Panc1 (cell line): ENCODE measurements at regions not wholly inside any gene's neighbourhood (a gene's known extent, or its start where the extent isn't known, plus 50 kb on each side); places are given as distances from the start of the nearest gene placed in this dataset.

Source experiments
- ATAC-seq: fragments of 200-7000 bp; cut with Tn5 transposase; 2 replicates; pipeline ENCODE4 v1.9.1; 2020; ENCODE audit warnings: mild to moderate bottlenecking, moderate library complexity
- BruUV-seq: library from RNA; stranded (reverse); fragments of 400-500 nt; replicated peaks from 2 replicates; lab custom pipeline; 2021; lab: Mats Ljungman, UMichigan
- CTCF ChIA-PET: fragments of 300-600 bp; sonication (Branson Sonifier 250); formaldehyde crosslinking; loops from one replicate; lab custom pipeline; 2022; ENCODE audit warnings: antibody characterized with exemption; lab: Charles Lee
- POLR2A ChIA-PET: fragments of 300-600 bp; sonication (Branson Sonifier 250); formaldehyde crosslinking; loops from one replicate; lab custom pipeline; 2022; ENCODE audit warnings: antibody characterized with exemption; lab: Charles Lee
- DNase-seq: peaks from one replicate; pipeline ENCODE4 v3.0.0-alpha.2; 2010; ENCODE audit warnings: low read depth, low spot score
- H3K27ac ChIP-seq: 2 replicates; pipeline ENCODE4 v1.5.1; 2011; ENCODE audit warnings: mild to moderate bottlenecking, low read length, inconsistent platforms
- H3K27me3 ChIP-seq: fragments of 200-500 bp; sonication (Bioruptor generic); 2 replicates; pipeline ENCODE4 v1.6.0; 2014; ENCODE audit warnings: low read length, inconsistent platforms; ENCODE audit not compliant: control insufficient read depth, insufficient read depth
- H3K36me3 ChIP-seq: fragments of 200-500 bp; sonication (Bioruptor generic); 2 replicates; pipeline ENCODE4 v1.5.1; 2014; ENCODE audit warnings: inconsistent platforms, mild to moderate bottlenecking, low read length, moderate library complexity; ENCODE audit not compliant: control insufficient read depth, insufficient read depth
- H3K4me1 ChIP-seq: 2 replicates; pipeline ENCODE4 v1.5.1; 2011; ENCODE audit warnings: inconsistent platforms, mild to moderate bottlenecking, low read length, moderate library complexity; ENCODE audit not compliant: control insufficient read depth, insufficient read depth
- H3K4me3 ChIP-seq, 2 experiments: 2 replicates each; pipeline ENCODE4 v1.5.1; 2011 to 2012; ENCODE audit warnings: low read depth in 2 of 2, low read length in 2 of 2, mild to moderate bottlenecking in 2 of 2, inconsistent platforms in 1 of 2, moderate library complexity in 1 of 2
- H3K9me3 ChIP-seq: fragments of 200-500 bp; sonication (Bioruptor generic); 2 replicates; pipeline ENCODE4 v1.5.1; 2014; ENCODE audit warnings: low read depth, mild to moderate bottlenecking, inconsistent platforms, low read length, moderate library complexity; ENCODE audit not compliant: control insufficient read depth, insufficient read depth
- POLR2AphosphoS5 ChIP-seq: IDR thresholded peaks from 2 replicates; pipeline ENCODE4 v1.6.1; 2012; ENCODE audit warnings: mild to moderate bottlenecking, low read depth, low read length, moderate library complexity
- SIN3A ChIP-seq: IDR thresholded peaks from 2 replicates; pipeline ENCODE4 v1.6.1; 2012; ENCODE audit warnings: low read depth, mild to moderate bottlenecking, low read length, moderate library complexity, borderline replicate concordance; ENCODE audit not compliant: insufficient read depth
- TCF7L2 ChIP-seq: IDR thresholded peaks from 2 replicates; pipeline ENCODE4 v1.6.1; 2011; ENCODE audit warnings: mild to moderate bottlenecking, low read depth, low read length, inconsistent platforms
- in situ Hi-C: cut with HindIII; loops from 2 replicates; pipeline ENCODE4 v1.10.0; 2016; ENCODE audit warnings: low sequenced_read_pairs, low pct_unique_long_range_greater_than_20kb
- intact Hi-C: fragments of 100-400 bp; cut with micrococcal nuclease; formaldehyde crosslinking; loops from one replicate; pipeline ENCODE4 v1.10.0; 2022; ENCODE audit not compliant: unreplicated experiment
- TF ChIP-seq, protein P1 (sequence below), 2 experiments: IDR thresholded peaks; 2 replicates each; pipeline ENCODE4 v1.6.1; 2011 to 2012; ENCODE audit warnings: low read depth in 2 of 2, control low read depth in 1 of 2, low read length in 1 of 2, mild to moderate bottlenecking in 1 of 2, moderate library complexity in 1 of 2; ENCODE audit not compliant: insufficient read depth in 1 of 2
- TF ChIP-seq, protein P2 (sequence below): fragments of 450-650 bp; IDR thresholded peaks from 2 replicates; pipeline ENCODE4 v1.5.1; 2017; ENCODE audit warnings: mild to moderate bottlenecking

DNA sequence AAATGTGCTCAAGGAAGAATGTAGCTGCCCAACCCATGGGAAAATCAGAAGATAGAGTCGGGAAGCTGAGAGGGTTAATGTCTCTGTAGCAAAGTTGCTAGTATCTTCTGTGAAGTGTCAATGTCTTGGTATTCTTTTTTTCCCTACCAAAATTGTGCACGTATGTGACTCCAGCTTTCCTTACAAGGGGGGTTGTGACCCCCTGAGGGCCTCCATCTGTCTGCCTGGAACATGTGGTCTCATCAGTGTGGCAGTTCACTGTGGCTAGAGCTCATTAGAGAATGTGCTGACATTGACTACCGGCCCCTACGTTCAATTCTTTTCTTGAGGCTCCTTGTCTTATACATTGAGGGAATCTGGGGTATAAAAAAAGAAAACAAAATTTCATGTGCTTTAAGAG lies 725.2 kb upstream of the CELF2 start:
- Histone ChIP-seq H3K4me1 (no peaks in the 10 kb centered on the region), H3K27me3 (no peaks in the 10 kb centered on the region), H3K9me3 (no peaks in the 10 kb centered on the region), H3K27ac (no peak overlapping the region), H3K36me3 (no peaks in the 10 kb centered on the region), H3K4me3 (no peak overlapping the region)
- TF ChIP-seq SIN3A (no peak), TCF7L2 (no peak), POLR2AphosphoS5 (no peak)
- TF ChIP-seq, protein P1, sequence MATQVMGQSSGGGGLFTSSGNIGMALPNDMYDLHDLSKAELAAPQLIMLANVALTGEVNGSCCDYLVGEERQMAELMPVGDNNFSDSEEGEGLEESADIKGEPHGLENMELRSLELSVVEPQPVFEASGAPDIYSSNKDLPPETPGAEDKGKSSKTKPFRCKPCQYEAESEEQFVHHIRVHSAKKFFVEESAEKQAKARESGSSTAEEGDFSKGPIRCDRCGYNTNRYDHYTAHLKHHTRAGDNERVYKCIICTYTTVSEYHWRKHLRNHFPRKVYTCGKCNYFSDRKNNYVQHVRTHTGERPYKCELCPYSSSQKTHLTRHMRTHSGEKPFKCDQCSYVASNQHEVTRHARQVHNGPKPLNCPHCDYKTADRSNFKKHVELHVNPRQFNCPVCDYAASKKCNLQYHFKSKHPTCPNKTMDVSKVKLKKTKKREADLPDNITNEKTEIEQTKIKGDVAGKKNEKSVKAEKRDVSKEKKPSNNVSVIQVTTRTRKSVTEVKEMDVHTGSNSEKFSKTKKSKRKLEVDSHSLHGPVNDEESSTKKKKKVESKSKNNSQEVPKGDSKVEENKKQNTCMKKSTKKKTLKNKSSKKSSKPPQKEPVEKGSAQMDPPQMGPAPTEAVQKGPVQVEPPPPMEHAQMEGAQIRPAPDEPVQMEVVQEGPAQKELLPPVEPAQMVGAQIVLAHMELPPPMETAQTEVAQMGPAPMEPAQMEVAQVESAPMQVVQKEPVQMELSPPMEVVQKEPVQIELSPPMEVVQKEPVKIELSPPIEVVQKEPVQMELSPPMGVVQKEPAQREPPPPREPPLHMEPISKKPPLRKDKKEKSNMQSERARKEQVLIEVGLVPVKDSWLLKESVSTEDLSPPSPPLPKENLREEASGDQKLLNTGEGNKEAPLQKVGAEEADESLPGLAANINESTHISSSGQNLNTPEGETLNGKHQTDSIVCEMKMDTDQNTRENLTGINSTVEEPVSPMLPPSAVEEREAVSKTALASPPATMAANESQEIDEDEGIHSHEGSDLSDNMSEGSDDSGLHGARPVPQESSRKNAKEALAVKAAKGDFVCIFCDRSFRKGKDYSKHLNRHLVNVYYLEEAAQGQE (IDR thresholded peaks at IDR 0.05; ENCODE audit: insufficient read depth in 1 of 2, low read depth in 2 of 2, low read length in 1 of 2) = no peak
- TF ChIP-seq, protein P2, sequence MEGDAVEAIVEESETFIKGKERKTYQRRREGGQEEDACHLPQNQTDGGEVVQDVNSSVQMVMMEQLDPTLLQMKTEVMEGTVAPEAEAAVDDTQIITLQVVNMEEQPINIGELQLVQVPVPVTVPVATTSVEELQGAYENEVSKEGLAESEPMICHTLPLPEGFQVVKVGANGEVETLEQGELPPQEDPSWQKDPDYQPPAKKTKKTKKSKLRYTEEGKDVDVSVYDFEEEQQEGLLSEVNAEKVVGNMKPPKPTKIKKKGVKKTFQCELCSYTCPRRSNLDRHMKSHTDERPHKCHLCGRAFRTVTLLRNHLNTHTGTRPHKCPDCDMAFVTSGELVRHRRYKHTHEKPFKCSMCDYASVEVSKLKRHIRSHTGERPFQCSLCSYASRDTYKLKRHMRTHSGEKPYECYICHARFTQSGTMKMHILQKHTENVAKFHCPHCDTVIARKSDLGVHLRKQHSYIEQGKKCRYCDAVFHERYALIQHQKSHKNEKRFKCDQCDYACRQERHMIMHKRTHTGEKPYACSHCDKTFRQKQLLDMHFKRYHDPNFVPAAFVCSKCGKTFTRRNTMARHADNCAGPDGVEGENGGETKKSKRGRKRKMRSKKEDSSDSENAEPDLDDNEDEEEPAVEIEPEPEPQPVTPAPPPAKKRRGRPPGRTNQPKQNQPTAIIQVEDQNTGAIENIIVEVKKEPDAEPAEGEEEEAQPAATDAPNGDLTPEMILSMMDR = no peak
- no peak for DNase-seq
- in situ Hi-C loops (no loop called here), intact Hi-C loops (no loop called here)
- CTCF ChIA-PET = no interaction called here
- BruUV-seq = no TSS peak
- ATAC-seq = no peak
- POLR2A ChIA-PET = no interaction called here

DNA sequence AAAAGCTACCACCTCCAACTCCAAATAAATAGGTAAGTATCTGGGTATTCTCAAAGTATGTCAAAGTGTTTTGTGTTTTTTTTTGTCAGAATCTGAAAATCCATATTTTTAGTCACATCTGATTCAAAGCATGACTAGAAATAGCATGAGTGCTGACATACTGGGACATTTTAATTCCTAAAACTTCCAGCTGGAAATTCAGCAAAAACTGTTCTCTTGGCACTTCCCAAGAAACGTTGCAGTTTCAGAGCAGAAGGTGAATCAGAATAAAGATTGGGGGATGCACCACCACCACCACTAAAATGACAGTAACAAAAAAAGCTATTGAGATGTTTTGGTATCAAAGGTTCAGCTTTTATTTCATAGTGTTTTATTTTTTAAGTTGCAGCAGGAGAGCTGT lies 724.6 kb upstream of the CELF2 start:
- TF ChIP-seq, protein P2 = no peak
- TF ChIP-seq TCF7L2 = no peak
- TF ChIP-seq SIN3A = no peak
- ATAC-seq = no peak
- no TSS peak for BruUV-seq
- POLR2A ChIA-PET = no interaction called here
- Histone ChIP-seq H3K9me3 (no peaks in the 10 kb centered on the region), H3K27ac (no peak overlapping the region), H3K4me3 (no peak overlapping the region), H3K36me3 (no peaks in the 10 kb centered on the region), H3K27me3 (no peaks in the 10 kb centered on the region), H3K4me1 (no peaks in the 10 kb centered on the region)
- in situ Hi-C loops (no loop called here), intact Hi-C loops (no loop called here)
- no peak for DNase-seq
- CTCF ChIA-PET = no interaction called here

DNA sequence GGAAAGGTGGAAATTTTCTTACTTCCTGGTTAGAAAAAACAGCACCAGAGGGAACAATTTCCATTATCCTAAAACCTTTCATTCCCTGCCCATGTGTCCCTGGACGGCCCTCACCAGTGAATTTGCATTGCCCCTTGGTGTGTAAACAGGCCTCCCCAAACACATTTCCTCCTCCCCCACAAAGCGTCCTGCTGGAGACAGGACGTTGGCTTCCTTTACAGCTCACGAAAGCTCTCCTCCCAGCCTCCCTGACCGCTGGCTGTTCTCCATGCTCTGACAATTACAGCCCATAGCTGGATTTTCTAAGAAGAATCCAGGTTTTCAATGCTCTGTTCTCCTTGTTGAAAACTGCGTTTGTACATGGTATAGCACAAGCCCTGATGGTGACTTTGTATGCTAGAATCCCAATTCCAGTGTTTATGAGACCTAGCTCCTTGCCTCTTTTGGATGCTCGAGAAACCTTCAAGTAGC lies 724.2 kb upstream of the CELF2 start:
- POLR2A ChIA-PET = no interaction called here
- Histone ChIP-seq H3K4me1 (no peaks in the 10 kb centered on the region), H3K36me3 (no peaks in the 10 kb centered on the region), H3K27me3 (no peaks in the 10 kb centered on the region), H3K9me3 (no peaks in the 10 kb centered on the region), H3K4me3 (no peak overlapping the region), H3K27ac (no peak overlapping the region)
- no peak for DNase-seq
- BruUV-seq = no TSS peak
- CTCF ChIA-PET = no interaction called here
- intact Hi-C loops = no loop called here
- no peak for ATAC-seq
- in situ Hi-C loops = no loop called here
- TF ChIP-seq, protein P2 = no peak
- no peak for TF ChIP-seq TCF7L2
- TF ChIP-seq, protein P1 (IDR thresholded peaks at IDR 0.05; ENCODE audit: insufficient read depth in 1 of 2, low read depth in 2 of 2, low read length in 1 of 2) = no peak
